ENCODE measurements at regions not wholly inside any gene's neighbourhood (a gene's known extent, or its start where the extent isn't known, plus 50 kb on each side); places are given as distances from the start of the nearest gene placed in this dataset.

- no peaks in the 10 kb centered on the region for H3F3A ChIP-seq (replicated peaks; ENCODE audit: low read depth)
- 0 out of 2 replicates have a peak, but pooled peaks cover 6% of the 10 kb centered on the region for H3K4me1 ChIP-seq (ENCODE audit: insufficient read depth)
- H3K36me3 Mint-ChIP-seq (ENCODE audit: low read depth) = no peaks in the 10 kb centered on the region
- no peak overlapping the region for H3K4me3 ChIP-seq
- H3K4me2 ChIP-seq = no peak overlapping the region
- peaks cover 6% of the 10 kb centered on the region for H3K27me3 Mint-ChIP-seq (ENCODE audit: insufficient read depth, low read depth, poor library complexity)
- H4K20me1 ChIP-seq (replicated peaks; ENCODE audit: insufficient read depth) = no peaks in the 10 kb centered on the region
- H3K9me3 Mint-ChIP-seq = no peaks in the 10 kb centered on the region
- peak; percentile 68 for ATAC-seq
- H2AFZ ChIP-seq = peak overlapping the region; percentile 83
- H3K79me2 ChIP-seq (replicated peaks; ENCODE audit: insufficient read depth) = no peaks in the 10 kb centered on the region
- no peaks in the 10 kb centered on the region; the same call in 1 of the 2 replicates for H3K9me2 ChIP-seq (ENCODE audit: insufficient read depth)
- peaks cover 21% of the 10 kb centered on the region for H3K4me1 Mint-ChIP-seq
- no peak overlapping the region for H3K27ac Mint-ChIP-seq
- H3K36me3 ChIP-seq (ENCODE audit: insufficient read depth) = no peaks in the 10 kb centered on the region
- H3K27me3 ChIP-seq (ENCODE audit: insufficient read depth) = no peaks in the 10 kb centered on the region
- no peak overlapping the region for H3K4me3 Mint-ChIP-seq
- no peak for TF ChIP-seq EZH2phosphoT487 (IDR thresholded peaks at IDR 0.05; ENCODE audit: unreplicated experiment)
- no peak for TF ChIP-seq ETS1 (IDR thresholded peaks at IDR 0.05)
- TF ChIP-seq EZH2 (IDR thresholded peaks at IDR 0.05; ENCODE audit: low read depth, unreplicated experiment) = no peak
- TF ChIP-seq NANOG (IDR thresholded peaks at IDR 0.05; ENCODE audit: borderline replicate concordance) = no peak
- TF ChIP-seq ZNF114 (CRISPR knock-in tag; IDR thresholded peaks at IDR 0.05) = no peak
- TF ChIP-seq REST (IDR thresholded peaks at IDR 0.05; ENCODE audit: unreplicated experiment) = no peak
- no peak for TF ChIP-seq CREB1 (CRISPR knock-in tag; IDR thresholded peaks at IDR 0.05; ENCODE audit: low read depth)
- no peak for TF ChIP-seq ZNF331 (CRISPR knock-in tag; IDR thresholded peaks at IDR 0.05; ENCODE audit: low read depth)
- no peak for TF ChIP-seq ZNF462 (CRISPR knock-in tag; IDR thresholded peaks at IDR 0.05)
- no peak for TF ChIP-seq STAT1 (IDR thresholded peaks at IDR 0.05; ENCODE audit: unreplicated experiment)
- TF ChIP-seq CTCF (conservative IDR thresholded peaks at IDR 0.05; ENCODE audit: low read depth in 2 of 2) = no peak
- no peak for TF ChIP-seq JUNB (IDR thresholded peaks at IDR 0.05; ENCODE audit: unreplicated experiment)
- TF ChIP-seq POLR2AphosphoS5 (IDR thresholded peaks at IDR 0.05; ENCODE audit: low read depth) = no peak
- peak; percentile 11 for DNase-seq (ENCODE audit: low spot score)
- no peak overlapping the region for H3K27ac ChIP-seq (ENCODE audit: low read depth)
Measured at GRCh38 chr11:15539645-15540044, 424.9 kb downstream of the INSC start.
